Occipital lobe (tissue), 1 donor: ENCODE measurements at regions not wholly inside any gene's neighbourhood (a gene's known extent, or its start where the extent isn't known, plus 50 kb on each side); places are given as distances from the start of the nearest gene placed in this dataset.

Experiments
- DNase-seq: peaks from one replicate; lab custom pipeline; 2025; lab: John Stamatoyannopoulos, UW

GRCh38 chr11:115884800-115885534, 380.8 kb upstream of the CADM1 start:
- no peak for DNase-seq

- DNase-seq = no peak
Observed at GRCh38 chr11:115874843-115875242, 370.6 kb upstream of the CADM1 start.

DNA sequence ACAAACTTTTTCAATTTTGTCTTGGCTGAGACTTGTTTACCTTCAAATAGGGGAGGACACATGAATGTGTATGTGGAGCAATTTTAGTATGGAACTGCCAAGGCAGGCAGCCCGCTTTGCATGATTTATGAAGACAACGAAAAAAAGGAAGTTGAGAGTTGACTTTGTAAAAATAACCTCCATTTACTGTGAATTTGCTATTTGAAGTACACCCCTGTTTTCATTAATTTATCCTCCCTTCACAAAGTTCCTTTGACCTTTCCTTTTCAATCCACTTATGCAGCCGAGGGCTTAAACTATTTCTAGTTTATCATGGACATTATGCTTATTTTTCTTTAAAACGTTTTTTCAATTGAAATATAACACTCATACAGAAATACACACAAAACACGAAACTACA, 369.6 kb upstream of the CADM1 start:
- DNase-seq = no peak

DNA sequence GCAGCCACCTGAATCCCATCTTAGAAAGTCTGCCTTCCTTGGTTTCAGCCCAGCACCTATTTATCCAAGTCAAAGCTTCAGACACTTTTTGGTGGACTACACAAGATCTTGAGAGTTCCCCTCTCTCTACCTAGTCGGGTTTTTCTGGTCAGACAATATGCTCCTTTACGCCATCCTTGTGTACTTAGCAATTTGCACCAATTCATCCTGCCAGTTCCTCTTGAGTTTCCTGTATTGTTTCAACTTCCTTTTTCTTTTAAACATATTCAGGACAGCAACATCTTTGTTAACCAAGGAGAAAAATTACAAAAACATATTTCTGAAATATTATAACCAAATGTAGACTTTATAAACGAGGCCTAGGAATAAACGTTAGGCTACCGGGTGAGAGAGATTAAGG, 368.2 kb upstream of the CADM1 start:
- no peak for DNase-seq

DNA sequence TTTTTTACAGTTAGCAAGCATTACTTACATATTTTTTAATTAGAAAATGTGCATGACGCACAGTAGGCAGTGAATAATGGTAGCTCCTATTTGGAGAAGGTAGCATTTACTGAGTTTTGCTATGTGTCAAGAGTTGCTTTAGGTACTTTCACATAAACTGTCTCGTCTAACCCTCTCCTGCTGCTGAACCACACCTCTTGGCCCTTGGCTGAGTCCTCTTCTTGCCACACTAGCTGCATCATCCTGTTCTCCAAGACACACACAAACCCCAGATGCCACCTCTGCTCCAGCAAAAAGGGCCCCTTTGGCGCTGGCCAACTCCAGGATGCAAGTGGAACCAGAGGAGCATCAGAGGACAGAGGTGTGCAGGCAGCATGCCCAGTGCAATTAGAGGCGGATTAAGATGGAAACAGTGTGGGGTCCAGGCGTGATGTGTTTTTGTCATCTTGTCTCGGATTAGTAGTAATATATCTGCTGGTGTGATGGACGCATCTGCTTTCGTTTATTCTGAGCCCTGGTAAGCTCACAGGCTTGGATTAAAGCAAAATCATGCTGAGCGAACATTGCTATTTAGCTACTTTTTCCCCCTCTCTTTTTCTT, 367.0 kb upstream of the CADM1 start:
- no peak for DNase-seq

DNA sequence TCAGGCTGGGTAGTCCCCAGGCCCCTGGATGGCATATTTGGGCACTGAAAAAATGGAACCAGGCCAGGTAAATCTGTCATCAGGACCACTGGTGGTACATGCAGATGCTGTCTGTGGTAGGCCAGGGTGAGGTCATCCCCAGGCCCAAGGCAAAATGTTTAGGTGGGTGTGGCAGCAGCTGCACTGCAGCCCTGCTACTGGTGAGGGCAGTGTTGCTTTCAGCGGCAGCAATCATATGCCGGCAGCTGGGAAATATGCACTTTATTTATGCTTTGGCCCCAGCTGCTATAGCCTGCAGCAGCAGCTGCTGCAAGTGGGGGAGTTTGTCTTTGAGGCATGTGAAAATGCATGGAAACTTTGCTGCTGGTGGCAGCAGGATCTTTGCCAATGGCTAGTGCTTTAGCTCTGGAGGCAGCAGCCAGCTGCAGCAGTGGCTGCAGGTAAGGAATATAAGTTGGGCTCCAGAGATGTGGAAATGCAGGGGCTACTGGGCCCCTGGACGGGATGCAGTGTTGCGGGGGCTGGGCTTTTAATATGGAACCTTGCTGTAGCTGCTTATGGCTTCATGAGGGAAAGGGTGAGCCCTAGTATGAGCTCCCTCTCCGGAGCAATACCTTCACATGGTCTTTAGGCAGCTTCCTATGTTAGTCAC, 365.7 kb upstream of the CADM1 start:
- no peak for DNase-seq

GRCh38 chr11:115869131-115869530, 364.9 kb upstream of the CADM1 start:
- DNase-seq = no peak

GRCh38 chr11:115860246-115860645, 356.0 kb upstream of the CADM1 start:
- DNase-seq = no peak

DNA sequence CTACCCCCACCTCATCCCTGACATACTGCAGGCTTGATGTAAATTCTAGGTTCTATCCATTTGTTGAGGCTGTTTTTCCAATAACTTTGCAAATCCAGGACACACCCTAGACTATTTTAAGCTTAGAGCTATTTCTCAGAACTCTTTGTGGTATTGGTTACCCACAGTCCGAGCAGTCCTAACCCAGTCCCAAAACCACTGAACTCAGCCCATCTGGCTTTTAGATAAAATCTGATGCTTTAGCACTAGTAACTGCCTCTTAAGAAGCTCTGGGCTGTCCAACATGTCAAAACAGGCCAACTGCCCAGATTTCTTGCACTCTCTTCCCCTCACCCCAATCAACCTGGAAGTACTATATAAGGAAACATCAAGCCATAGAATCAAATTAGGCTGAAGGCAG, 344.4 kb upstream of the CADM1 start:
- no peak for DNase-seq

DNA sequence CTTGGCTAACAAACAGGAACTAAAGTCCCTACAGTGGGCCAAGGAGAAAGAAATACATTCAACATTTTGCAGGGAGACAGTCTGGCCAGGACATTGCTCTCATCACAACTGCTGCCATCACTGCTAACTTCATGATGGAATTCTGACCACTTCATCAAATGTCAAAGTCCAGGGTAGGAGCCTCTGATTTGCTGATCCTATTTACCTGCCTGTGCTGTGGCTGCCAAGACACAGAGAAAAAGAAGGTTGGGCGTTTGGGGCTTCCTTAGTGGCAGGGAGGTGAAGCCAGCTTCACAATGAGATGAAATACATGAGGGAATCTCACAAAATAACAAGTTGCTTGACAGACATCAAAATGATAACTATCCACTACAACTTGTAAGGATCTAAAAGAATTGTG, 343.9 kb upstream of the CADM1 start:
- no peak for DNase-seq

DNA sequence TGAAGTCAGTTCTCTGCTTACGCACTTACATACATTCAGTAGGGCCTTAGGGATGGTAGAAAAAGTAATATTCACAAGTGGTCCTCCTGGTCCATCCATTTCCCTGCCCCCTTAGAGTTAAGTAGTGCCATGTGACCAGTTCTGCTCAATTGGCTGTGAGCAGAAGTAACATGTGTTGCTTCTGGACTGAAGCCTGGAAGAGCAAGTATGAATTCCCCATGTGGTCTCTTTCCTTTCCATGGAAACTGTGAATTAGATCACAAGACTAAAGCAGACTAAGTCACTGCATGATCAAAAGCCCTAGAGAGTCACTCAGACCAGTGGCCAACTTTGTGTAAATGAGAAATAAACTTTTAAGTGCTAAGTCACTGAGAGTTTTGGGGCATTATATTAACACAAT, 341.7 kb upstream of the CADM1 start:
- DNase-seq = no peak

DNA sequence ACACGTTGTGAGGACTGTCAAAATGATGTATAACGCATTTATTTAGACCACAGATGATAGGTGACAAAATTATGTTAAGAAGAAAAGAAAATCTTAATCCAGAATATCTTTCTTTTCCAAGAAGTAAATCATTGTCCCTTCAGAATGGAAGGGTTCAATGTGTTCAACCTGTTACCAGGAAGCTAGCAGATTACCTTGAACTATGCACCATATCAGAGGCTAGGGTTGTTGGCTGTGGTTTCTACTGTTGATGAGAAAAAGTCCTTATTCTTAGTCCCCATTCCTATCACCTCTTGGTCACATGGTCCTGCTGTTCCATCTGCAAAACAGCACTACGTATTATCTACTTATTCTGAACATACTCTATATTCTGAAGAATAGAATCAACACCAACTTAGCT, 339.5 kb upstream of the CADM1 start:
- DNase-seq = no peak

- no peak for DNase-seq
Observed at GRCh38 chr11:115843111-115843510, 338.9 kb upstream of the CADM1 start.

DNA sequence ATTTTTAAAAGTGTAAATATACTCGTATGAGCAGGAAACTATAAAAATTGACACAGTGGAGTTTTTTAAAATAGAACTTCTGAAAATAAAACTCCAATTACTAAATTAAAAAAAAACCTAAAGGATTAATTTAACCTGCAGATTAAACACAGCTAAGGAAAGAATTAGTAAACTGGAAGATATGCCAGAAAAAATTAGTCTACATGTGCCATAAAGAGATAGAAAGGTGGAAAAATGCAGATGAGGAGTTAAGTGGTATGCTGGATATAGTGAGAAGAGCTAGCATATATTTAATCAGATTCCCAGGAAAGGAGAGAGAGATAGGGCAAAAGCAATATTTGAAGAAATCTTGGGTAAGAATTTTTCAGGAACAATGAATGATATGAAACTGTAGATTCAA, 315.8 kb upstream of the CADM1 start:
- no peak for DNase-seq

DNA sequence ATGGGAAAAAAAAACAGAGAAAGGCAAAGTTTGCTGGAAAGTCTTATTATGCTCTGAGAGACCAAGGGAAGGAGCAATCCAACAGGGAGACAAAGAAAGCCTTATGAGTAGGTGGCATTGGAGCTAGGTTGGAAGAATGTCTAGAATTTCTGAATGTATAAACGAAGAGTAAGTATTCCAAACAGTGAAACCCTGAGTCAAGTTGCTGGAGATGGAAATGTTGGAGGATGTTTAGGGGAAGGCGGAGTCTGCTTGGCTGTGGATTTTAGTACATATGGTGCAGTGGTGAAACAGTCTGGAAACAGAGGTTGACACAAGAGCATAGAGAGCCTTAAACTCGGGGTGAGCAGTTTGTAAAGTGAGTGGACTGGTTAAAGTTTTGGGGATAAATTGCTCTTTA, 314.8 kb upstream of the CADM1 start:
- DNase-seq = no peak

DNA sequence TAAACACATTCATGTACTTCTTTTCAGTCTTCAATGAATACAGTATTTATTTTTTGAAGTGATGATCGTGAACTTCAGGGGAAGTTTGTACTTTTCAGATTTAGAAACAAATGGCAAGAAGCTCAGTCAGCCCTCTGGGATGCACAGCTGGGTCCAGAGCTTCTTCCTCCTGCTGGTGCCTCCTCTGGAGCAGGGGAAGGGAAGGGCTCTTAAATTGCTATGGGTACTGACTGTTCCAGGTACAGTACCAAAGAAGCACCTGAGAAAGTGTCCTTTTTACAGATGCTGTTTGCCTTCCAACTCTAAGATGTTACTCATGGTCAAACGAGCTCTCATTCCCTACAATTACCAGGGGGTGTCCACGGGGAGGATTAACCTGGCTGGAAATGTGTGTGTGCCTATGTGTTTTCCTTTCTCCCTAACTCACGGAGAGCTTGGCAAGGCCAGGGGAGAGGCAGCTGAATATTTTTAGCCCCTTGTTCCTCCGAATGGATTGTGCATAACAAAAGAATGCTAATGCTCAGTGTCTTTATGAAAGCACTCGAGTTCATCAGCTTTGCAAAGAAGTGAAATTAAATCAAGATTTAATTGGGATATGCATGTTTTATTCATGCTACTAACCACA, 313.7 kb upstream of the CADM1 start:
- DNase-seq = no peak

DNA sequence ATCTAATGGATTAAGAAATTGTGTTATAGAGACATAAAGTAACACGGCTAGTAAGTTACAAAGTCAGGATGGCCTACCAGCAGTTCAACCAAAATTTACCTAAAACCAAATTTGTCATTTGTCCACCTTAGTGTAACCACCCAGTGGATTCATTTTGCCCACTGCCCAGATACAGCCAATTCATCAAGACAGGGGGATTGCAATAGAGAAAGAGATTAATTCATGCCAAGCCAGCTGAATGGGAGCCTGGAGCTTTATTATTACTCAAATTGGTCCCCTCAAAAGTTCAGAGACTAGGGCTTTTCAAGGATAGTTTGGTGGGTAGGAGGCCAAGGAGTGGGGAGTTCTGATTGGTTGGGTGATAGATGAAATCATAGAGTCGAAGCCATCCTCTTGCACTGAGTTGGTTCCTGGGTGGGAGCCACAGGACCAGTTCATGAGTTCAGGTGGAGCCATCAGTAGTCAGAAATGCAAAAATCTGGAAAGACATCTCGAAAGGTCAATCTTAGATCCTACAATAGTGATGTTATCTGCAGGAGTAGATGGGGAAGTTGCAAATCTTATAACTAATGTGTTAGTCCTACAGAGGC, 304.2 kb upstream of the CADM1 start:
- DNase-seq = no peak

- no peak for DNase-seq
Observed at GRCh38 chr11:115806056-115806455, 301.8 kb upstream of the CADM1 start.

- DNase-seq = no peak
Observed at GRCh38 chr11:115803073-115803740, 299.0 kb upstream of the CADM1 start.

- DNase-seq = no peak
Observed at GRCh38 chr11:115802641-115803040, 298.4 kb upstream of the CADM1 start.

DNA sequence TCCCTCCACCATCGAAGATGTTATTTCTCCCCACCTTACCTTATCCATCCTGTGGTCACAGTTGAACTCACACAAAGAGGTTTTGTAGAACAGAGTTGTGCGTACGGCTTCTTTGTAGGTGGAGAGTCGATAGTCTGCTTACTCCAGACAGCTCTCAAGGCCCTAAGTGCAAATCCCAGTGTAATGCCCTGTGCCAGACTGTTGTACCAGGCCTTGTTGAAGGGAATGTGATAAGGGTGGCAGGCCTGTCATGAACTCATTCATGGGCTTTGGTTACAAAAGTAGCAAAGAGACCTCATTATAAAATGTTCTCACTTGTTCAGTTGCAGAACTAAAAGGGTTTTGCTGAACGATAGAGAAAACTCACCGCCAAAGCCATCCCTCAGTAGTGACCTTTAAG, 288.7 kb upstream of the CADM1 start:
- no peak for DNase-seq

GRCh38 chr11:115787302-115787701, 283.1 kb upstream of the CADM1 start:
- DNase-seq = no peak
